Liver (tissue), 8 donors: ENCODE measurements at regions not wholly inside any gene's neighbourhood (a gene's known extent, or its start where the extent isn't known, plus 50 kb on each side); places are given as distances from the start of the nearest gene placed in this dataset.

Experiments
- DNase-seq: peaks from one replicate; pipeline ENCODE4 v3.0.0-alpha.2; 2017; ENCODE audit warnings: low spot score
- H3K27ac ChIP-seq, 2 donors: one replicate each; pipeline ENCODE4 v1.7.0; 2013; ENCODE audit warnings: inconsistent platforms in 2 of 2, low read length in 2 of 2, control low read depth in 1 of 2, low read depth in 1 of 2, mild to moderate bottlenecking in 1 of 2
- H3K27me3 ChIP-seq, 4 donors: one replicate each; pipeline versions ENCODE4 v1.6.1 to v1.7.0; 2013; ENCODE audit warnings: low read length in 3 of 4, inconsistent platforms in 1 of 4, mild to moderate bottlenecking in 1 of 4, moderate library complexity in 1 of 4; ENCODE audit not compliant: control insufficient read depth in 4 of 4, insufficient read depth in 4 of 4
- H3K36me3 ChIP-seq, 4 donors: one replicate each; pipeline versions ENCODE4 v1.6.1 to v1.7.0; 2013; ENCODE audit warnings: low read length in 3 of 4, mild to moderate bottlenecking in 3 of 4, low read depth in 1 of 4, moderate library complexity in 1 of 4; ENCODE audit not compliant: control insufficient read depth in 4 of 4, insufficient read depth in 3 of 4
- H3K4me1 ChIP-seq, 4 donors: one replicate each; pipeline versions ENCODE4 v1.6.1 to v1.7.0; 2013; ENCODE audit warnings: low read length in 3 of 4, mild to moderate bottlenecking in 3 of 4, moderate library complexity in 1 of 4; ENCODE audit not compliant: control insufficient read depth in 4 of 4, insufficient read depth in 4 of 4
- H3K4me3 ChIP-seq, 3 donors: one replicate each; pipeline versions ENCODE4 v1.6.1 to v1.7.0; 2013; ENCODE audit warnings: low read length in 3 of 3, control low read depth in 1 of 3, low read depth in 1 of 3, mild to moderate bottlenecking in 1 of 3
- H3K9ac ChIP-seq, 2 donors: one replicate each; pipeline ENCODE4 v1.7.0; 2013; ENCODE audit warnings: low read length in 2 of 2, mild to moderate bottlenecking in 2 of 2, moderate library complexity in 2 of 2, control low read depth in 1 of 2, low read depth in 1 of 2
- H3K9me3 ChIP-seq, 4 donors: one replicate each; pipeline versions ENCODE4 v1.6.1 to v1.7.0; 2013; ENCODE audit warnings: low read length in 3 of 4; ENCODE audit not compliant: control insufficient read depth in 4 of 4
- EGR1 ChIP-seq, 2 donors: IDR thresholded peaks; 2 replicates each; pipeline ENCODE4 v1.6.1; 2016 to 2018; ENCODE audit warnings: antibody characterized with exemption in 2 of 2, low read depth in 2 of 2
- FOXA1 ChIP-seq: IDR thresholded peaks from 2 replicates; pipeline ENCODE4 v1.6.1; 2016; ENCODE audit warnings: antibody characterized with exemption
- GABPA ChIP-seq, 2 donors: IDR thresholded peaks in 1 of 2; conservative IDR thresholded peaks in 1 of 2; 2 replicates each; pipeline ENCODE4 v1.6.1; 2016; ENCODE audit warnings: antibody characterized with exemption in 2 of 2, mild to moderate bottlenecking in 1 of 2, moderate library complexity in 1 of 2
- HNF4A ChIP-seq, 2 donors: conservative IDR thresholded peaks; 2 replicates each; pipeline ENCODE4 v1.6.1; 2016; ENCODE audit warnings: antibody characterized with exemption in 2 of 2, mild to moderate bottlenecking in 2 of 2
- HNF4G ChIP-seq: IDR thresholded peaks from 2 replicates; pipeline ENCODE4 v1.6.1; 2016; ENCODE audit warnings: antibody characterized with exemption
- JUND ChIP-seq, 2 donors: IDR thresholded peaks; 2 replicates each; pipeline ENCODE4 v1.6.1; 2016; ENCODE audit warnings: antibody characterized with exemption in 2 of 2
- NR2F2 ChIP-seq: IDR thresholded peaks from 2 replicates; pipeline ENCODE4 v1.6.1; 2016; ENCODE audit warnings: antibody characterized with exemption
- SP1 ChIP-seq: IDR thresholded peaks from 2 replicates; pipeline ENCODE4 v1.6.1; 2018; ENCODE audit warnings: antibody characterized with exemption, mild to moderate bottlenecking
- TAF1 ChIP-seq: conservative IDR thresholded peaks from 2 replicates; pipeline ENCODE4 v1.6.1; 2016; ENCODE audit warnings: antibody characterized with exemption, mild to moderate bottlenecking
- YY1 ChIP-seq: IDR thresholded peaks from 2 replicates; pipeline ENCODE4 v1.6.1; 2016; ENCODE audit warnings: antibody characterized with exemption, mild to moderate bottlenecking
- WGBS: extraction: QIAGEN DNeasy Blood & Tissue Kit; methylation state at CpG from one replicate; pipeline ENCODE4 v1.1.7; 2013; 5-methylcytosine and 5-hydroxymethylcytosine counted together
- TF ChIP-seq, protein P1 (sequence below): IDR thresholded peaks from 2 replicates; pipeline ENCODE4 v1.6.1; 2016; ENCODE audit warnings: antibody characterized with exemption
- TF ChIP-seq, protein P2 (sequence below): IDR thresholded peaks from 2 replicates; pipeline ENCODE4 v1.6.1; 2016; ENCODE audit warnings: antibody characterized with exemption
- TF ChIP-seq, protein P3 (sequence below): IDR thresholded peaks from 2 replicates; pipeline ENCODE4 v1.6.1; 2016; ENCODE audit warnings: antibody characterized with exemption
- TF ChIP-seq, protein P4 (sequence below): fragments of 150-350 bp; IDR thresholded peaks from 2 replicates; pipeline ENCODE4 v1.5.1; 2017; ENCODE audit warnings: improper control_type of control experiment, low read depth, low read length; ENCODE audit not compliant: missing input control
- TF ChIP-seq, protein P5 (sequence below): IDR thresholded peaks from 2 replicates; pipeline ENCODE4 v1.6.1; 2016; ENCODE audit warnings: antibody characterized with exemption, mild to moderate bottlenecking
- donor health status: healthy.
- donor health status: healthy.
- donor health status: healthy.
- donor health status: healthy.
- donor health status: healthy.

DNA sequence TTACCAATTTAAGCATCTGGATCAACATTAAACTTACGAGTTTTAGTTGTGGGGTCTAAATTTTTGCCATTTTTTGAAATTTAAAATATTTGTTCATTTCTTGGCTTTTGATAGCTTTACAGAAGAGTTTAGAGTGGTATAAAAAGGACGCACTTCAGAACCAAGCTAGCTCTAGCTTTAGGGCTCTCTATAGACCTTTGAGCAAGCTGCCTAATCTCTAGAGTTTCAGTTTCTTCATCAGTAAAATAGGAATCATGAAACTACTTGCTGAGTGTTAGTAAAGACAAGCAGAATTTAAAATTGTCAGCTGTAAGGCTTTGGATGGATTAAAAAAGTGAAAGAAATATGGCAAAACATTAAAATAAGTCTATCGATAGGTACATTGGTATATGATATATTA, 266.5 kb downstream of the IPMK start:
- Histone ChIP-seq H3K36me3 (no peaks in the 10 kb centered on the region), H3K4me1 (no peaks in the 10 kb centered on the region), H3K9ac (no peak overlapping the region), H3K4me3 (no peak overlapping the region), H3K27ac (no peak overlapping the region), H3K9me3 (no peaks in the 10 kb centered on the region), H3K27me3 (no peaks in the 10 kb centered on the region)
- WGBS = 91% methylated on average over 3 of the region's 3 CpGs
- DNase-seq = no peak
- TF ChIP-seq, protein P1, sequence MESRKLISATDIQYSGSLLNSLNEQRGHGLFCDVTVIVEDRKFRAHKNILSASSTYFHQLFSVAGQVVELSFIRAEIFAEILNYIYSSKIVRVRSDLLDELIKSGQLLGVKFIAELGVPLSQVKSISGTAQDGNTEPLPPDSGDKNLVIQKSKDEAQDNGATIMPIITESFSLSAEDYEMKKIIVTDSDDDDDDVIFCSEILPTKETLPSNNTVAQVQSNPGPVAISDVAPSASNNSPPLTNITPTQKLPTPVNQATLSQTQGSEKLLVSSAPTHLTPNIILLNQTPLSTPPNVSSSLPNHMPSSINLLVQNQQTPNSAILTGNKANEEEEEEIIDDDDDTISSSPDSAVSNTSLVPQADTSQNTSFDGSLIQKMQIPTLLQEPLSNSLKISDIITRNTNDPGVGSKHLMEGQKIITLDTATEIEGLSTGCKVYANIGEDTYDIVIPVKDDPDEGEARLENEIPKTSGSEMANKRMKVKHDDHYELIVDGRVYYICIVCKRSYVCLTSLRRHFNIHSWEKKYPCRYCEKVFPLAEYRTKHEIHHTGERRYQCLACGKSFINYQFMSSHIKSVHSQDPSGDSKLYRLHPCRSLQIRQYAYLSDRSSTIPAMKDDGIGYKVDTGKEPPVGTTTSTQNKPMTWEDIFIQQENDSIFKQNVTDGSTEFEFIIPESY = no peak
- TF ChIP-seq HNF4G = no peak
- TF ChIP-seq EGR1 (IDR thresholded peaks at IDR 0.05; ENCODE audit: low read depth in 2 of 2) = no peak
- no peak for TF ChIP-seq HNF4A (conservative IDR thresholded peaks at IDR 0.05)
- no peak for TF ChIP-seq JUND (IDR thresholded peaks at IDR 0.05)
- TF ChIP-seq GABPA (IDR thresholded peaks at IDR 0.05 in 1 of 2, conservative IDR thresholded peaks at IDR 0.05 in 1 of 2) = no peak

DNA sequence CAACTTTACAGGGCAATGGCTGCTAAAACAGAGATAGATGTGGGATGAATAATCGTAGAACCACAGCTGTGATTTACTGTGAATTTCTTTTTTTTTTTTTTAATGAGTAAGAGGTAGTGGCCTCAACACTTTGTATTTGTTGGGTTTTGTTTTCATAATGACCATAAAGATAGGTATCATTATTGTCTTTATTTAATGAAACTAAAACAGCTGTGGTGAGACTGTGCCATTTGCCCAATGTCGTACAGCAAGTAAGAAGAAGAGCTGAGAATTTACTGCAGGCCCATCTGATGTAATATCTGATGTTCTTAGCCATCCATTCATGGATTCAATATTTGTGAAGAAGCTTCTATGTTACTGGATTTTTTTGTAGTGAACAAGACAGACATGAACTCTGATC, 271.2 kb downstream of the IPMK start:
- no peaks in the 10 kb centered on the region for H3K36me3 ChIP-seq
- WGBS = 92% methylated on average over 2 of the region's 2 CpGs
- no peak overlapping the region for H3K27ac ChIP-seq
- no peak for DNase-seq
- H3K9ac ChIP-seq = no peak overlapping the region
- TF ChIP-seq GABPA (IDR thresholded peaks at IDR 0.05 in 1 of 2, conservative IDR thresholded peaks at IDR 0.05 in 1 of 2) (no peak), FOXA1 (no peak), NR2F2 (no peak), HNF4A (conservative IDR thresholded peaks at IDR 0.05) (no peak), YY1 (no peak)
- no peaks in the 10 kb centered on the region for H3K27me3 ChIP-seq
- no peak overlapping the region for H3K4me3 ChIP-seq
- H3K9me3 ChIP-seq = no peaks in the 10 kb centered on the region
- no peaks in the 10 kb centered on the region for H3K4me1 ChIP-seq

DNA sequence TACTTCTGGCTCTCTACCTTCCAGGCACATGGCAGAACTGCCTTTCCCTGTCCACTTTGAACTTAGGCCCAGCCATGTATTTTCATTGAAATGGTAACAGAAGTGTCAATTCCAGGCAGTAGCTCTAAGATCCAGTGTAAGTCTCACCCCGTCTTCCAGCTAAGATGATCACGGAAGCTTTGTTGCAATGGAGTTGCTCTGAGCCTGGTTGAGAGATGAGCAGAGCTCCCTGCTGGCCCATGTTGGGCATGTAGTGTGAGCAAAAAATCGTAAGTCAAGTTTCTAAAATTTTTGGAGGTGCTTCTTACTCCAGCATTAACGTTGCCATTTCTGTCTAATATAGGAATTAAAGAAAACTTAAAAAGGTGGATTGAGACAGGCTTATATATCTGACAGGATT, 274.4 kb downstream of the IPMK start:
- Histone ChIP-seq H3K27me3 (no peaks in the 10 kb centered on the region), H3K27ac (no peak overlapping the region), H3K36me3 (no peaks in the 10 kb centered on the region), H3K9me3 (no peaks in the 10 kb centered on the region), H3K4me3 (no peak overlapping the region), H3K4me1 (no peaks in the 10 kb centered on the region), H3K9ac (no peak overlapping the region)
- TF ChIP-seq YY1 (no peak), SP1 (no peak), JUND (IDR thresholded peaks at IDR 0.05) (no peak), HNF4A (conservative IDR thresholded peaks at IDR 0.05) (no peak), TAF1 (no peak)
- TF ChIP-seq, protein P2, sequence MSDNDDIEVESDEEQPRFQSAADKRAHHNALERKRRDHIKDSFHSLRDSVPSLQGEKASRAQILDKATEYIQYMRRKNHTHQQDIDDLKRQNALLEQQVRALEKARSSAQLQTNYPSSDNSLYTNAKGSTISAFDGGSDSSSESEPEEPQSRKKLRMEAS = no peak
- TF ChIP-seq, protein P3, sequence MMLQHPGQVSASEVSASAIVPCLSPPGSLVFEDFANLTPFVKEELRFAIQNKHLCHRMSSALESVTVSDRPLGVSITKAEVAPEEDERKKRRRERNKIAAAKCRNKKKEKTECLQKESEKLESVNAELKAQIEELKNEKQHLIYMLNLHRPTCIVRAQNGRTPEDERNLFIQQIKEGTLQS = no peak
- TF ChIP-seq, protein P4, sequence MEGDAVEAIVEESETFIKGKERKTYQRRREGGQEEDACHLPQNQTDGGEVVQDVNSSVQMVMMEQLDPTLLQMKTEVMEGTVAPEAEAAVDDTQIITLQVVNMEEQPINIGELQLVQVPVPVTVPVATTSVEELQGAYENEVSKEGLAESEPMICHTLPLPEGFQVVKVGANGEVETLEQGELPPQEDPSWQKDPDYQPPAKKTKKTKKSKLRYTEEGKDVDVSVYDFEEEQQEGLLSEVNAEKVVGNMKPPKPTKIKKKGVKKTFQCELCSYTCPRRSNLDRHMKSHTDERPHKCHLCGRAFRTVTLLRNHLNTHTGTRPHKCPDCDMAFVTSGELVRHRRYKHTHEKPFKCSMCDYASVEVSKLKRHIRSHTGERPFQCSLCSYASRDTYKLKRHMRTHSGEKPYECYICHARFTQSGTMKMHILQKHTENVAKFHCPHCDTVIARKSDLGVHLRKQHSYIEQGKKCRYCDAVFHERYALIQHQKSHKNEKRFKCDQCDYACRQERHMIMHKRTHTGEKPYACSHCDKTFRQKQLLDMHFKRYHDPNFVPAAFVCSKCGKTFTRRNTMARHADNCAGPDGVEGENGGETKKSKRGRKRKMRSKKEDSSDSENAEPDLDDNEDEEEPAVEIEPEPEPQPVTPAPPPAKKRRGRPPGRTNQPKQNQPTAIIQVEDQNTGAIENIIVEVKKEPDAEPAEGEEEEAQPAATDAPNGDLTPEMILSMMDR = no peak
- TF ChIP-seq, protein P5, sequence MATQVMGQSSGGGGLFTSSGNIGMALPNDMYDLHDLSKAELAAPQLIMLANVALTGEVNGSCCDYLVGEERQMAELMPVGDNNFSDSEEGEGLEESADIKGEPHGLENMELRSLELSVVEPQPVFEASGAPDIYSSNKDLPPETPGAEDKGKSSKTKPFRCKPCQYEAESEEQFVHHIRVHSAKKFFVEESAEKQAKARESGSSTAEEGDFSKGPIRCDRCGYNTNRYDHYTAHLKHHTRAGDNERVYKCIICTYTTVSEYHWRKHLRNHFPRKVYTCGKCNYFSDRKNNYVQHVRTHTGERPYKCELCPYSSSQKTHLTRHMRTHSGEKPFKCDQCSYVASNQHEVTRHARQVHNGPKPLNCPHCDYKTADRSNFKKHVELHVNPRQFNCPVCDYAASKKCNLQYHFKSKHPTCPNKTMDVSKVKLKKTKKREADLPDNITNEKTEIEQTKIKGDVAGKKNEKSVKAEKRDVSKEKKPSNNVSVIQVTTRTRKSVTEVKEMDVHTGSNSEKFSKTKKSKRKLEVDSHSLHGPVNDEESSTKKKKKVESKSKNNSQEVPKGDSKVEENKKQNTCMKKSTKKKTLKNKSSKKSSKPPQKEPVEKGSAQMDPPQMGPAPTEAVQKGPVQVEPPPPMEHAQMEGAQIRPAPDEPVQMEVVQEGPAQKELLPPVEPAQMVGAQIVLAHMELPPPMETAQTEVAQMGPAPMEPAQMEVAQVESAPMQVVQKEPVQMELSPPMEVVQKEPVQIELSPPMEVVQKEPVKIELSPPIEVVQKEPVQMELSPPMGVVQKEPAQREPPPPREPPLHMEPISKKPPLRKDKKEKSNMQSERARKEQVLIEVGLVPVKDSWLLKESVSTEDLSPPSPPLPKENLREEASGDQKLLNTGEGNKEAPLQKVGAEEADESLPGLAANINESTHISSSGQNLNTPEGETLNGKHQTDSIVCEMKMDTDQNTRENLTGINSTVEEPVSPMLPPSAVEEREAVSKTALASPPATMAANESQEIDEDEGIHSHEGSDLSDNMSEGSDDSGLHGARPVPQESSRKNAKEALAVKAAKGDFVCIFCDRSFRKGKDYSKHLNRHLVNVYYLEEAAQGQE = no peak
- WGBS = 89% methylated on average over 4 of the region's 4 CpGs
- no peak for DNase-seq
